GM23338 (cell line): ENCODE measurements at regions not wholly inside any gene's neighbourhood (a gene's known extent, or its start where the extent isn't known, plus 50 kb on each side); places are given as distances from the start of the nearest gene placed in this dataset.

ENCODE experiments used
- ATAC-seq: fragments of 200-7000 bp; cut with Tn5 transposase; 3 replicates; pipeline ENCODE4 v1.9.1; 2020
- DNase-seq: peaks from one replicate; pipeline ENCODE4 v3.0.0-alpha.2; 2015; ENCODE audit warnings: low spot score
- H2AFZ ChIP-seq: fragments of 200-600 bp; sonication (generic); 2 replicates; pipeline ENCODE4 v1.8.0; 2016; ENCODE audit warnings: antibody characterized with exemption, mild to moderate bottlenecking, moderate library complexity
- H3F3A ChIP-seq: fragments of 200-600 bp; sonication (generic); replicated peaks from 2 replicates; pipeline ENCODE4 v1.8.0; 2017; ENCODE audit warnings: antibody characterized with exemption, mixed run types, low read depth
- H3K27ac ChIP-seq: fragments of 200-600 bp; sonication (generic); 2 replicates; pipeline ENCODE4 v1.6.1; 2016; ENCODE audit warnings: low read depth
- H3K27me3 ChIP-seq: fragments of 200-600 bp; sonication (generic); 2 replicates; pipeline ENCODE4 v1.8.0; 2016; ENCODE audit warnings: mild to moderate bottlenecking, mixed run types, moderate library complexity; ENCODE audit not compliant: insufficient read depth
- H3K36me3 ChIP-seq: fragments of 200-600 bp; sonication (generic); 2 replicates; pipeline ENCODE4 v1.8.0; 2016; ENCODE audit warnings: mild to moderate bottlenecking; ENCODE audit not compliant: insufficient read depth
- H3K4me1 ChIP-seq: fragments of 200-600 bp; sonication (generic); 2 replicates; pipeline ENCODE4 v1.8.0; 2016; ENCODE audit warnings: mild to moderate bottlenecking, moderate library complexity; ENCODE audit not compliant: insufficient read depth
- H3K4me2 ChIP-seq: fragments of 200-600 bp; sonication (generic); 2 replicates; pipeline ENCODE4 v1.7.1; 2017; ENCODE audit warnings: mixed run types
- H3K4me3 ChIP-seq: fragments of 200-600 bp; sonication (generic); 2 replicates; pipeline ENCODE4 v1.6.1; 2016; ENCODE audit warnings: mixed run types
- H3K79me2 ChIP-seq: fragments of 200-600 bp; sonication (generic); replicated peaks from 2 replicates; pipeline ENCODE4 v1.8.0; 2017; ENCODE audit warnings: mild to moderate bottlenecking; ENCODE audit not compliant: insufficient read depth
- H3K9me2 ChIP-seq: fragments of 200-600 bp; sonication (generic); 2 replicates; pipeline ENCODE4 v1.8.0; 2017; ENCODE audit not compliant: insufficient read depth
- H4K20me1 ChIP-seq: fragments of 200-600 bp; sonication (generic); replicated peaks from 2 replicates; pipeline ENCODE4 v1.8.0; 2017; ENCODE audit warnings: mild to moderate bottlenecking; ENCODE audit not compliant: insufficient read depth
- H3K27ac Mint-ChIP-seq: 2 replicates; pipeline ENCODE4 v1.8.0; 2020; ENCODE audit warnings: inconsistent platforms, mild to moderate bottlenecking, moderate library complexity, mixed read lengths
- H3K27me3 Mint-ChIP-seq: 3 replicates; pipeline ENCODE4 v1.8.0; 2022; ENCODE audit warnings: low read depth, mild to moderate bottlenecking, moderate library complexity, mixed read lengths, inconsistent platforms; ENCODE audit not compliant: insufficient read depth, poor library complexity
- H3K36me3 Mint-ChIP-seq: 3 replicates; pipeline ENCODE4 v1.8.0; 2021; ENCODE audit warnings: low read depth, mild to moderate bottlenecking, inconsistent platforms, moderate library complexity, mixed read lengths
- H3K4me1 Mint-ChIP-seq: 3 replicates; pipeline ENCODE4 v1.8.0; 2020; ENCODE audit warnings: mild to moderate bottlenecking, inconsistent platforms, mixed read lengths
- H3K4me3 Mint-ChIP-seq: 3 replicates; pipeline ENCODE4 v1.8.0; 2021; ENCODE audit warnings: moderate library complexity, mild to moderate bottlenecking, inconsistent platforms, mixed read lengths
- H3K9me3 Mint-ChIP-seq: 3 replicates; pipeline ENCODE4 v1.8.0; 2020; ENCODE audit warnings: moderate library complexity, mild to moderate bottlenecking, inconsistent platforms, mixed read lengths
- CREB1 ChIP-seq: fragments of 250-450 bp; sonication (Bioruptor Pico); IDR thresholded peaks from 2 replicates; pipeline ENCODE4 v1.5.0; 2020; ENCODE audit warnings: low read depth, mild to moderate bottlenecking, moderate library complexity
- CTCF ChIP-seq, 2 experiments: fragments of 200-600 bp in 1 of 2; sonication (generic) in 1 of 2; conservative IDR thresholded peaks; 2 replicates each; pipeline versions ENCODE4 v1.5.1 to v1.6.1; 2016 to 2017; ENCODE audit warnings: antibody characterized with exemption in 2 of 2, low read depth in 2 of 2, mild to moderate bottlenecking in 2 of 2, moderate library complexity in 1 of 2
- ETS1 ChIP-seq: IDR thresholded peaks from 2 replicates; pipeline ENCODE4 v1.6.1; 2016; ENCODE audit warnings: antibody characterized with exemption
- EZH2 ChIP-seq: fragments of 200-600 bp; sonication (generic); IDR thresholded peaks from one replicate; pipeline ENCODE4 v1.8.0; 2017; ENCODE audit warnings: antibody characterized with exemption, mild to moderate bottlenecking, low read depth; ENCODE audit not compliant: unreplicated experiment
- EZH2phosphoT487 ChIP-seq: fragments of 200-600 bp; sonication (generic); IDR thresholded peaks from one replicate; pipeline ENCODE4 v1.8.1; 2018; ENCODE audit warnings: antibody characterized with exemption; ENCODE audit not compliant: unreplicated experiment
- NANOG ChIP-seq: IDR thresholded peaks from 2 replicates; pipeline ENCODE4 v1.6.1; 2016; ENCODE audit warnings: antibody characterized with exemption, borderline replicate concordance
- POLR2AphosphoS5 ChIP-seq: IDR thresholded peaks from 2 replicates; pipeline ENCODE4 v1.6.1; 2016; ENCODE audit warnings: antibody characterized with exemption, low read depth
- ZNF114 ChIP-seq: fragments of 250-450 bp; sonication (Bioruptor Pico); IDR thresholded peaks from 2 replicates; pipeline ENCODE4 v1.5.0; 2020; ENCODE audit warnings: mild to moderate bottlenecking, moderate library complexity

DNA sequence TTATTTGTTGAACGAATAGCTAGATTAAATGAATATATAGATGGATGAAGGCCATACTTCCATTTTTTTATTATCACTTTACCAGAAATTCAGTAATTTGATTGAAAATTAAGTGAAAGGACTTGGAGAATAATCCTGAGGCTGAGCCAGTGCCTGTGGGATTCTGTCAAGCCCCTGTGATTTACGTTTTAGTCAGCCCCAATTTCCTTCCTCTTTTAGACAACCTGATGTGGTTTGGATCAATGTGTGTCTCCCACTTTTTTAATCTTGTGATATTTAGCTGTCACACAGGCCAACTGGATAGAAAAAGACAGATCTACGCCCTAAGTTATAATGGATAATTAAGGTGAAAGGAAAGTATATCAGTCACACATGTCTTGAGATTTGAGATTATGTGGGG is 188.8 kb downstream of the EDN1 start (continued):
- TF ChIP-seq CTCF (conservative IDR thresholded peaks at IDR 0.05; ENCODE audit: low read depth in 2 of 2) (no peak), EZH2 (no peak)

GRCh38 chr6:12479451-12479850 is 189.3 kb downstream of the EDN1 start:
- Mint-ChIP-seq H3K4me1 (peaks cover 7% of the 10 kb centered on the region), H3K4me3 (no peak overlapping the region), H3K27me3 (peaks cover 2% of the 10 kb centered on the region), H3K27ac (no peak overlapping the region), H3K36me3 (no peaks in the 10 kb centered on the region), H3K9me3 (no peaks in the 10 kb centered on the region)
- H3F3A ChIP-seq = no peaks in the 10 kb centered on the region
- ATAC-seq (no peak), DNase-seq (no peak)
- H3K4me1 ChIP-seq = no peaks in the 10 kb centered on the region
- no peaks in the 10 kb centered on the region for H3K27me3 ChIP-seq
- peaks cover 6% of the 10 kb centered on the region for H3K9me2 ChIP-seq
- no peak overlapping the region for H3K4me2 ChIP-seq
- H3K79me2 ChIP-seq = no peaks in the 10 kb centered on the region
- no peak overlapping the region for H2AFZ ChIP-seq
- H3K36me3 ChIP-seq = no peaks in the 10 kb centered on the region
- TF ChIP-seq NANOG (no peak), EZH2phosphoT487 (no peak), ETS1 (no peak)
- H4K20me1 ChIP-seq = no peaks in the 10 kb centered on the region
- H3K27ac ChIP-seq = no peak overlapping the region
- H3K4me3 ChIP-seq = no peak overlapping the region

GRCh38 chr6:12479881-12480280 is 189.7 kb downstream of the EDN1 start:
- Mint-ChIP-seq H3K4me1 (peaks cover 7% of the 10 kb centered on the region), H3K4me3 (no peak overlapping the region), H3K27me3 (no peaks in the 10 kb centered on the region), H3K27ac (no peak overlapping the region; the same call in 1 of the 2 replicates), H3K9me3 (no peaks in the 10 kb centered on the region), H3K36me3 (no peaks in the 10 kb centered on the region)
- Histone ChIP-seq H2AFZ (no peak overlapping the region), H3K79me2 (no peaks in the 10 kb centered on the region), H4K20me1 (no peaks in the 10 kb centered on the region), H3K4me2 (no peak overlapping the region), H3K36me3 (no peaks in the 10 kb centered on the region), H3K4me1 (no peaks in the 10 kb centered on the region), H3K9me2 (peaks cover 4% of the 10 kb centered on the region), H3K27me3 (no peaks in the 10 kb centered on the region), H3K4me3 (no peak overlapping the region), H3K27ac (no peak overlapping the region), H3F3A (no peaks in the 10 kb centered on the region)
- no peak for DNase-seq
- ATAC-seq = no peak
- TF ChIP-seq EZH2 (no peak), CTCF (conservative IDR thresholded peaks at IDR 0.05; ENCODE audit: low read depth in 2 of 2) (no peak), CREB1 (CRISPR knock-in tag) (no peak), POLR2AphosphoS5 (no peak), ZNF114 (CRISPR knock-in tag) (no peak), NANOG (no peak)
